Muscle layer of duodenum (tissue), 2 donors: ENCODE measurements at regions not wholly inside any gene's neighbourhood (a gene's known extent, or its start where the extent isn't known, plus 50 kb on each side); places are given as distances from the start of the nearest gene placed in this dataset.

Experiments used
- H3K27ac ChIP-seq: one replicate; pipeline ENCODE4 v1.7.0; 2013; ENCODE audit warnings: mild to moderate bottlenecking, low read length
- H3K27me3 ChIP-seq: one replicate; pipeline ENCODE4 v1.7.0; 2013; ENCODE audit warnings: low read depth, mild to moderate bottlenecking, control low read depth, low read length
- H3K36me3 ChIP-seq, 2 donors: one replicate each; pipeline ENCODE4 v1.7.0; 2013; ENCODE audit warnings: low read length in 2 of 2, control low read depth in 1 of 2, mild to moderate bottlenecking in 1 of 2; ENCODE audit not compliant: insufficient read depth in 2 of 2, control insufficient read depth in 1 of 2
- H3K4me1 ChIP-seq, 2 donors: one replicate each; pipeline ENCODE4 v1.7.0; 2013; ENCODE audit warnings: low read length in 2 of 2, mild to moderate bottlenecking in 2 of 2, control low read depth in 1 of 2, moderate library complexity in 1 of 2; ENCODE audit not compliant: insufficient read depth in 2 of 2, control insufficient read depth in 1 of 2
- H3K4me3 ChIP-seq, 2 donors: one replicate each; pipeline ENCODE4 v1.7.0; 2013; ENCODE audit warnings: low read length in 2 of 2, low read depth in 1 of 2, mild to moderate bottlenecking in 1 of 2
- H3K9me3 ChIP-seq, 2 donors: one replicate each; pipeline ENCODE4 v1.7.0; 2013; ENCODE audit warnings: low read length in 2 of 2, control low read depth in 1 of 2, mild to moderate bottlenecking in 1 of 2; ENCODE audit not compliant: control insufficient read depth in 1 of 2
- donor health status: healthy.

DNA sequence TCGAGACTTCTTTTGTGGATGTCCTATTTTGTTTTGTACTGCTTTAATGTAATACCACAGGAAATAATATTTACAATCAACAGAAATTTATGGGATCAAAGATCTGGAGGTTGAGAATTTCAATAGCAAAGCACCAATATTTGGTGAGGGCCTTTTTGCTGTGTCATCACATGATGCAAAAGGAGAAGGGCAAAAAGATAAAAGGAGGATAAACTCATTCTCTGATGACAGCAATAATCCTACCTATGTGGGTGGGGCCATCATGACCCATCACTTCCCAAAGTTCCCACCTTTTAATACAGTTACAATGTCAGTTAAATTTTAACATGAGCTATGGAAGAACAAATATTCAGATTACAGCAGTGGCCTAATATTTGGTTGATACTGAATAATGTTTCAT is 832.9 kb downstream of the OTOL1 start:
- Histone ChIP-seq H3K9me3 (no peaks in the 10 kb centered on the region), H3K27ac (no peak overlapping the region), H3K27me3 (no peaks in the 10 kb centered on the region), H3K36me3 (no peaks in the 10 kb centered on the region), H3K4me1 (no peaks in the 10 kb centered on the region), H3K4me3 (no peak overlapping the region)

DNA sequence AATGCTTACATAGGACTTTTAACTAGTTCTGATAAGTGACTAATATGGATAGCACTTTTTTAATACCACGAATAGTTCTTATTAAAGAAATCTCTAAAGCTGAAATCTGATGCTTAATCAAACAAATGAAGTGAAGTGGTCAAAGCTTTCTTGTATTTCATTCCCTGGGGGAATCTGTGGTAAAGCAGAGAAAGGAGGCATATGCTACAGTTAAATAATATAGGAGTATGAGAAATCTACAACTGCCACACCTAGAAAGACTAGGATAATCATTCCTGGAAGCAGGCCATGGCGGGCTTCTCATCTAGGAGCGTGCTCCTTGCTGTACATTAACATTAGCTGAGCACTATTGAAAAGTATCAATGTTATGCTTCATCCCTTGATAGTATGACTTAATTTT is 835.7 kb downstream of the OTOL1 start:
- Histone ChIP-seq H3K27ac (no peak overlapping the region), H3K4me3 (no peak overlapping the region), H3K27me3 (no peaks in the 10 kb centered on the region), H3K36me3 (no peaks in the 10 kb centered on the region), H3K4me1 (no peaks in the 10 kb centered on the region), H3K9me3 (no peaks in the 10 kb centered on the region)

DNA sequence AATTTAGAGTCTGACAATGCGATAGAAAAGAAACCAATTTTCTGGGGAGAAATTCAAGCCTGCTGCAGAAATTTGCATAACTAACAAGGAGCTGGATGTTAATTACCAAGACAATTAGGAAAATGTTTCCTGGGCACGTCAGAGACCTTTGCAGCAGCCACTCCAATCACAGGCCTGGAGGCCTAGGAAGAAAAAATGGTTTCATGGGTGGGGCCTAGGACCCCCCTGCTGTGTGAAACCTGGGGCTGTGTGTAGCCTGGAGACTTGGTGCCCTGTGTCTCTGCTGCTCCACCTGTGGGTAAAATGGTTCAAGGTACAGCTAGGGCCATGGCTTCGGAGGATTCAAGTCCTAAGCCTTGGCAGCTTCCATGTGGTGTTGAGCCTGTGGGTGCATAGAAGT is 837.9 kb downstream of the OTOL1 start:
- H3K27me3 ChIP-seq = no peaks in the 10 kb centered on the region
- H3K4me1 ChIP-seq = no peaks in the 10 kb centered on the region
- no peak overlapping the region for H3K4me3 ChIP-seq
- no peaks in the 10 kb centered on the region for H3K36me3 ChIP-seq
- no peak overlapping the region for H3K27ac ChIP-seq
- H3K9me3 ChIP-seq = no peaks in the 10 kb centered on the region

DNA sequence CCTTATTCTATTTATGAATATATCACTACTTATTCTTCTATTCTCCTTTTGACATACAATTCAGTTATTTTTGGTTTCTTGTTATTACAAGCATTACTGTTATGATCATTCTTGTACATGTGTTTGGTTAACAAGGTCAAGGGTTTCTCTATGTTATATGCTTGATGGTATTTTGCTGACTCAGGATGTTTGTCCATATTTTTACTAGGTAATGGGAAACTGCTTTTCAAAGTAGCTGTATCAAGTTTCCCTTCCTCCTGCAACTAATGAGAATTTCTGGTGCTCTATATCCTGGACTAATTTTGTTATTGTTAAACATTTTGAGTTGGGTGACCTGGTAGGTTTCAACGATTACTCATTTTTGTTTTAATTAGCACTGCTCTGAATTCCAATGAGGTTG is 841.0 kb downstream of the OTOL1 start:
- Histone ChIP-seq H3K27me3 (no peaks in the 10 kb centered on the region), H3K36me3 (no peaks in the 10 kb centered on the region), H3K27ac (no peak overlapping the region), H3K4me3 (no peak overlapping the region), H3K4me1 (no peaks in the 10 kb centered on the region), H3K9me3 (no peaks in the 10 kb centered on the region)

DNA sequence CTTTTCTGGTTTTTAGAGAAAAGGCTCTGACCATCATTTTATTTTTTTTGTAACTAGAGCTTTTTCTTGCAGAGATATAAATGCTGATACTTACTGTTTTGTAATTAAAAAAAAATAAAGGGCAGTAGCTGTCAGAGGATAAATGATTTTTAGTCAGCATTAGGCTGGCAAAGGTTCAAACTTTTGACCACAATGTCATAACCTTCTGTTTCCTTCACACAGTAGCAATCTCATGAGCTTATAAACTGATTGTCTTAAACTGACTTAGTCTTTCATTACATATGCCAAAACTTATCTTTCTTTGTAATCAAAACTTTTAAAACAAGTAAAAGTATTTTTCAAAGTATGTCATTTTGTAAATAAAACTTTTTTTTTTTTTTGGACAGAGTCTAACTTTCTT is 841.9 kb downstream of the OTOL1 start:
- Histone ChIP-seq H3K4me1 (no peaks in the 10 kb centered on the region), H3K27me3 (no peaks in the 10 kb centered on the region), H3K36me3 (no peaks in the 10 kb centered on the region), H3K9me3 (no peaks in the 10 kb centered on the region), H3K27ac (no peak overlapping the region), H3K4me3 (no peak overlapping the region)

DNA sequence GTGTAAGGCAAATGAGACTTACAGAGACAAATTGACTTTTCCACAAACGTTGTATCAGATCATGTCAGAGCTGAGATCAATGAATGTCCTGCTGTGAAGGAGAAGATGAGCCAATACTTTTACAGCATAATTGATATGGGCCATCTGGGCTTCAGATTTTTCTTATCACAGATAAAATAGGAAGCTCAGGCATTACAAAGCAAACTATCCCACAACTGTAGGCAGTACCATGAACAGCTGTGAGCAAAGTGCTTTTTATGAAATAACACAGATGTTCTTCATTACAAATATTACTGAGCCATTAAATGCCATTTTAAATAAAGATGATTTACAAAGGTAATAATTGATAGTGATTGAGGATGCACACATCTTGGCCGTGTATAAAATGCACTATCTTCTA is 852.3 kb downstream of the OTOL1 start:
- Histone ChIP-seq H3K9me3 (no peaks in the 10 kb centered on the region), H3K27me3 (no peaks in the 10 kb centered on the region), H3K4me3 (no peak overlapping the region), H3K4me1 (peaks cover 0 to 9% of the 10 kb centered on the region in 2 donors), H3K36me3 (no peaks in the 10 kb centered on the region), H3K27ac (no peak overlapping the region)

DNA sequence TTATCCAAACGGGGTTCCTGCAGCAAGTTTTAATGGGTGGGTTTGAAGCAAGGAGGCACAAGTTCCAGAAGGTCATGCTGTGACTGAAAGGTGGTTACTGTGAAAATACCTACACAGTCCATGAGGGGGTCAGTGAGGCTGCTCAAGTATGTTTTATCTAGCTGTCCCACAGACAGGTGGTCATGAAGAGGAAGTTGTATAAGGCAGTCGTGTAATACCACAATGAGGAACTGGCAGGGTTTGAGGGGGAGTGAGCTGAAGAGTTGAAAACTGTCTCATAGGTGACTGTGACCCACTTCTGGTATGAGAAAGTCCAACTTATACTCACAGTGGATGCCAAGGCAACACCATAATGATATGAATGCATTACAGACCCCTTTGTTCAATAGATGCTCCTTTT is 856.8 kb downstream of the OTOL1 start:
- H3K27me3 ChIP-seq = no peaks in the 10 kb centered on the region
- no peaks in the 10 kb centered on the region for H3K36me3 ChIP-seq
- no peak overlapping the region for H3K27ac ChIP-seq
- H3K4me3 ChIP-seq = no peak overlapping the region
- no peaks in the 10 kb centered on the region for H3K9me3 ChIP-seq
- peaks cover 0 to 4% of the 10 kb centered on the region in 2 donors for H3K4me1 ChIP-seq

DNA sequence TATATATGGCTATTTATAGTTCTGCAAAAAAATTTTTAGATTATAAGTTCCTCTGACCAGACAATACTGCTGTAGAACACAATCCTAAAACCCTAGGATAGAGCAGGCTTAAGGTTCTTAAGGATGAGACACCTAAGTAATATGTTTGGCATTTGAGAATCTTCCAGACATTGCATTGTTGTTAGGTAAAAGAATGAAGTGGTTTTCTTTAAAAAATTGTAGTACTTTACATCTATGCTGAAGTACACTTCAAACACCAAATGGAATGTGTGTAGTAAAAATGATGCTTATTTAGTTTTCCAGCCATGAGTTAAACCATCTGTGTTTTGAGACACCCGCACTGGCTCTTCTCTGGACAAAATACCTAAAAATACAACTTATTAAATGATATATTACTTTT is 857.7 kb downstream of the OTOL1 start:
- H3K9me3 ChIP-seq = no peaks in the 10 kb centered on the region
- H3K27me3 ChIP-seq = no peaks in the 10 kb centered on the region
- no peaks in the 10 kb centered on the region for H3K36me3 ChIP-seq
- no peaks in the 10 kb centered on the region for H3K4me1 ChIP-seq
- H3K27ac ChIP-seq = no peak overlapping the region
- H3K4me3 ChIP-seq = no peak overlapping the region

DNA sequence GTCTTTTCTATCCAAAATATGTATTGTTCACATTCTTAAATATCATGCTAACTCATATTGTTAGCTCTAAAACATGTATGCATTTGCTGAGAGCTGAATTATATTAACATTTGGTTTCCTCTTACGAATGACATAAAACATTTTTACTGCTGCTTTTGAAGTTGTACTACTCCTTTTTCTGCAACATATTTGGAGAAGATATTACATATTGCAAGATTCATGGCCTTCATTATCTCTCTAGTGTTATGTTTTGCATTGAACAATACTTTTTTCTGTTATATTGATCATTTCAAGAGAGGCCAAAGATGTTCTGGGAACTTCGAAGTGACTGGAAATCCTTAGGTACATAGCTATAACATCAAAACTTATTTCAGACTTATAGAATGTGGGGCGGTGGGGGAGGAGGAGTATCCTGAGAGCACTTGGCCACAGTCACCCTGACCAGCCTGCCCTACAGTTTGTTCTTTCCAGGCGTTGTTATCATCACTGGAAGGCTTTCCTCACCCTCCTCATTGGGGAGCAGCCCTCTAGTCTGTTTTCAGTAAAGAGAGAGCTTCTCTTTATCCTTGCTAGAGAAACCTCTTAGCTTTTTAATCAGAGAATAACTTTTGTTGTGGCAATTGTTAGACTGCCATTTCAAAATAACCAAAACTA is 868.6 kb downstream of the OTOL1 start:
- H3K27me3 ChIP-seq = no peaks in the 10 kb centered on the region
- no peaks in the 10 kb centered on the region for H3K9me3 ChIP-seq
- no peak overlapping the region for H3K27ac ChIP-seq
- no peaks in the 10 kb centered on the region for H3K36me3 ChIP-seq
- H3K4me1 ChIP-seq = peaks cover 0 to 33% of the 10 kb centered on the region in 2 donors
- H3K4me3 ChIP-seq = no peak overlapping the region

DNA sequence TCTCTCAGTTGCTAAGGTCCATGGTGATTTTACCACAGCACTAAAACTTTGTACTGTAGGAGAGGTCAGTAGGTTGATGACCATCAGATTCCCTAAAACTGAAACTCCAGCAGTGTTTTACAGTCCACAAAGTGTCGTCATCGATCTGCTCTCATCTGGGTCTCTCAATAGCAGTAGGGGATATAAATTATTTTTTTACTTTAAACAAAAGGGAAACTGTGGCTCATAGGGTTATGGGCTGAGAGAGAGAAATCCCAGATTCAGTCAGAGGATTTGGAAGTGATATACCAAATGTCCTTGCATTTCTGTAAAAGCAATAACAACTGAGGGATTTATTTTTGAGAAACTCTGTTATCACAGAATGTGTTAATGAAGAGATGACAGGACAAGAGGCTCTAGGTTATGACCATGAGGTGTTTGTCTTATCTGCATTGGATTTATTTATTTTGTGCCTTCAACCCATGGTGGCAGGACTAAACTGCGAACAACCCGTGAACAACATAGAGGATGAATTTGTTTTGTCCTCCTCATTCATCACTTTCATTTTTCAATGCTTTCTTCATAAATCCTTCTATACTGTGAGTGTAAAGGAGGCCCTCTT is 869.7 kb downstream of the OTOL1 start:
- H3K36me3 ChIP-seq = no peaks in the 10 kb centered on the region
- H3K27me3 ChIP-seq = no peaks in the 10 kb centered on the region
- H3K4me3 ChIP-seq = no peak overlapping the region
- peaks cover 0 to 33% of the 10 kb centered on the region in 2 donors for H3K4me1 ChIP-seq
- no peak overlapping the region for H3K27ac ChIP-seq
- H3K9me3 ChIP-seq = no peaks in the 10 kb centered on the region

DNA sequence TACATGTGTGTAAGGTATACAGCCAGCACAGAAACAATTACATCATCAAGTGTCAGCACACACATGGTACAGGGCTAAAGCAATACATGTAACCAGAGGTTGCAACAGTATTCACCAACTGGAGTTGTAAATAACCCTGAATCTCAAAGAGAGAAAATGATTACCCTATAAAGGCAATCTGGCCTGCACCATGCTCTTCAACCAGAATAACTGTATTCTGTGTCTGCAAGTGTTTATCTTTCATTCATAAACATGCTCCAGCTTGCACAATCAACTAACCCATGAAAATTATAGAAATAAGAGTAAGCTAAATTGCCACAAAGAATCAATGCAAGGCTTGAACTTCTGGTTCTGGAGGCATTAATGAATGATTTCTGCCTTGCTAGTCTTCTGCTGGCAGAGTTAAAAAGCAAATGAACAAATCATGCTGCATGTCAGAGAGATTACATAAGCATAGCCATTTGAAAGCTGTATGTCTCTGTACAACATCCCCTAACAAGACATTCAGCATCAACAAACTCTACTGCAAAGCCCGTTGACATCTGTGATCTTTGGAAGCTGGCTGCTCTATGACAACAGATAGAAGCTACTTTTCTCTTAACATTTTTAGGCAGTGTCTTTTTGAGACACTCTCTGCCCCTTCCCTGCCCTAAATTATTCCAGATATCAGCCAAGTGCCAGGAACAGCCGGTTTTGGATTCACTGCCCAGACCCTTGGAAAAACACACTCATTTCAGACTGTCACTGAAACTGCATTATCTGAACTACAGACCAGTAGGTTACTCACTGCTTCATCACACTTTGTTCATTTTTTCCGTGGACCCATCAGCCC is 871.0 kb downstream of the OTOL1 start:
- no peak overlapping the region for H3K4me3 ChIP-seq
- no peaks in the 10 kb centered on the region for H3K36me3 ChIP-seq
- no peaks in the 10 kb centered on the region for H3K27me3 ChIP-seq
- H3K4me1 ChIP-seq = peaks cover 0 to 33% of the 10 kb centered on the region in 2 donors
- no peak overlapping the region for H3K27ac ChIP-seq
- H3K9me3 ChIP-seq = no peaks in the 10 kb centered on the region
